ENCODE measurements at regions not wholly inside any gene's neighbourhood (a gene's known extent, or its start where the extent isn't known, plus 50 kb on each side); places are given as distances from the start of the nearest gene placed in this dataset.

DNA sequence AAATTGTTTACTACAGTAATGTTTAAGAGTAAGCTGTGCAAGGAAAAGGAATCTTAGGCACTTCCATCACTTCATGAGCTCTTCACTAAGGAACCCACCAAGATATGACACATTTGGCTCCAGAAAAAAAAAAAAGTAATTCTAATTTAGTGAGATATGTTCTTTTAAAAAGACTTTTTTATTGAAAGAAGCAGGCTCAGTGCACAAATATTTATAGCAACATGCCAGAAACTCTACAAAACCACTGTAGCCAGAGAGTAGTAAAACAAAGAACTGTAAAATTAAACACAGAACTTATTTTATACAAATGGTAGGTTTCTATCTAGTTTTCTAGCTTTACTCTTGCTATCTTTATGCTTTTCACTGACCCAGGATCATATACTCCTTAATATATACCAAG, 434.6 kb upstream of the ADGRL2 start:
- TF ChIP-seq, protein P1, sequence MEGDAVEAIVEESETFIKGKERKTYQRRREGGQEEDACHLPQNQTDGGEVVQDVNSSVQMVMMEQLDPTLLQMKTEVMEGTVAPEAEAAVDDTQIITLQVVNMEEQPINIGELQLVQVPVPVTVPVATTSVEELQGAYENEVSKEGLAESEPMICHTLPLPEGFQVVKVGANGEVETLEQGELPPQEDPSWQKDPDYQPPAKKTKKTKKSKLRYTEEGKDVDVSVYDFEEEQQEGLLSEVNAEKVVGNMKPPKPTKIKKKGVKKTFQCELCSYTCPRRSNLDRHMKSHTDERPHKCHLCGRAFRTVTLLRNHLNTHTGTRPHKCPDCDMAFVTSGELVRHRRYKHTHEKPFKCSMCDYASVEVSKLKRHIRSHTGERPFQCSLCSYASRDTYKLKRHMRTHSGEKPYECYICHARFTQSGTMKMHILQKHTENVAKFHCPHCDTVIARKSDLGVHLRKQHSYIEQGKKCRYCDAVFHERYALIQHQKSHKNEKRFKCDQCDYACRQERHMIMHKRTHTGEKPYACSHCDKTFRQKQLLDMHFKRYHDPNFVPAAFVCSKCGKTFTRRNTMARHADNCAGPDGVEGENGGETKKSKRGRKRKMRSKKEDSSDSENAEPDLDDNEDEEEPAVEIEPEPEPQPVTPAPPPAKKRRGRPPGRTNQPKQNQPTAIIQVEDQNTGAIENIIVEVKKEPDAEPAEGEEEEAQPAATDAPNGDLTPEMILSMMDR (IDR thresholded peaks at IDR 0.05), result no peak
- TF ChIP-seq POLR2A (IDR thresholded peaks at IDR 0.05), result no peak

Data from right lobe of liver (tissue), 4 donors.